ENCODE measurements at regions not wholly inside any gene's neighbourhood (a gene's known extent, or its start where the extent isn't known, plus 50 kb on each side); places are given as distances from the start of the nearest gene placed in this dataset.
"Not testable (repeated sequence)": the region's sequence is repeated elsewhere in the genome, so short reads cannot be mapped to it uniquely, and the experiment has no call there.

- no peak for DNase-seq
Measured at GRCh38 chr3:102038477-102039142, 189.3 kb downstream of the NFKBIZ start.

GRCh38 chr3:102040144-102040543 is 190.8 kb downstream of the NFKBIZ start:
- DNase-seq: not testable (repeated sequence)

- DNase-seq: no peak
Measured at GRCh38 chr3:102053375-102053989, 204.2 kb downstream of the NFKBIZ start.

- DNase-seq: no peak
Measured at GRCh38 chr3:102054543-102055080, 205.3 kb downstream of the NFKBIZ start.

- DNase-seq: no peak
Measured at GRCh38 chr3:102057781-102058421, 208.6 kb downstream of the NFKBIZ start.

GRCh38 chr3:102059145-102059943 is 210.0 kb downstream of the NFKBIZ start:
- DNase-seq: no peak

- no peak for DNase-seq
Measured at GRCh38 chr3:102060814-102061213, 211.5 kb downstream of the NFKBIZ start.

- no peak for DNase-seq
Measured at GRCh38 chr3:102063572-102063971, 214.3 kb downstream of the NFKBIZ start.

GRCh38 chr3:102066470-102066869 is 217.2 kb downstream of the NFKBIZ start:
- no peak for DNase-seq

GRCh38 chr3:102068327-102068726 is 219.0 kb downstream of the NFKBIZ start:
- no peak for DNase-seq

- no peak for DNase-seq
Measured at GRCh38 chr3:102068736-102069135, 219.4 kb downstream of the NFKBIZ start.

- DNase-seq: no peak
Measured at GRCh38 chr3:102069211-102069662, 219.9 kb downstream of the NFKBIZ start.

- DNase-seq: no peak
Measured at GRCh38 chr3:102074946-102075345, 225.6 kb downstream of the NFKBIZ start.

GRCh38 chr3:102078401-102078800 is 229.1 kb downstream of the NFKBIZ start:
- no peak for DNase-seq

GRCh38 chr3:102078854-102079808 is 229.8 kb downstream of the NFKBIZ start:
- no peak for DNase-seq

- DNase-seq: no peak
Measured at GRCh38 chr3:102079809-102080197, 230.5 kb downstream of the NFKBIZ start.

GRCh38 chr3:102081572-102082289 is 232.4 kb downstream of the NFKBIZ start:
- no peak for DNase-seq

GRCh38 chr3:102083473-102083872 is 234.2 kb downstream of the NFKBIZ start:
- no peak for DNase-seq

- no peak for DNase-seq
Measured at GRCh38 chr3:102084006-102084405, 234.7 kb downstream of the NFKBIZ start.

- no peak for DNase-seq
Measured at GRCh38 chr3:102084704-102085103, 235.4 kb downstream of the NFKBIZ start.

Data from DMS153 (cell line).